ENCODE measurements at regions not wholly inside any gene's neighbourhood (a gene's known extent, or its start where the extent isn't known, plus 50 kb on each side); places are given as distances from the start of the nearest gene placed in this dataset.
A peak's percentile ranks its signal among the peaks of the same experiment; 100 is the strongest.

DNA sequence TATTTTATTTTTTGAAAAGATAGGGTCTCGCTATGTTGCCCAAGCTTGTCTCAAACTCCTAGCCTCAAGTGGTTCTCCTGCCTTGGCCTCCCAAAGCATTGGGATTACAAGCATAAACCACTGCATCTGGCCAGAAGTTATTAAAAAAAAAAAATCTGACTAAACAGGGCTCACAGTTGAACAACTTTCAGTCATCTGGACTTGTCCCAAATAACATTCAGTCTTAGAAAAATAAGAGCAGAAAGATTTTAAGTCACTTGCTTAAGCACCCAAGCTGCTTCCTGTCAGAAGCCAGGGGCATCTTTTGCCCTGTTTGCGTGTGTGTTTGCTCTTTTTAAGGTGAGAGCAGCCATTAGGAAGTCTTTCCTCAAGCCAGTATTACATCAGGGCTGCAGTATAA, 286.8 kb downstream of the LMO4 start:
- no peak for DNase-seq

GRCh38 chr1:87615901-87616300, 287.2 kb downstream of the LMO4 start:
- DNase-seq: no peak

DNA sequence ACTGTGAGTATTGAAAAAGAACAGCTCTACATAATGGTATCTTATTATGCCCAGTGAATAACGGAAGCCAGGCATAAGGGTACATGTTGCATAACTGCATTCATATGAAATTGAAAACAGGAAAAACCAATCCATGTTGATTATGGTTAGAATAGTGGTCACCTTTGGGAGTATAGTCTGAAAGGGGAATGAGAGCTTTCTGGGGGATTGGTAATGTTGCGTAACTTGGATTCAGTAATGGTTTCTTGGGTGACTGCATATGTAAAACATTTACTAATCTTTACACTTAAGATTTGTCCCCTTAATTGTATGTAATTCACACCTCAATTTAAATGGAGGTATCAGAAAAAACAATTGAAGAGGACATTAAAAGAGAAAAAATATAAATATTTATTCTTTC, 292.1 kb downstream of the LMO4 start:
- DNase-seq: no peak

DNA sequence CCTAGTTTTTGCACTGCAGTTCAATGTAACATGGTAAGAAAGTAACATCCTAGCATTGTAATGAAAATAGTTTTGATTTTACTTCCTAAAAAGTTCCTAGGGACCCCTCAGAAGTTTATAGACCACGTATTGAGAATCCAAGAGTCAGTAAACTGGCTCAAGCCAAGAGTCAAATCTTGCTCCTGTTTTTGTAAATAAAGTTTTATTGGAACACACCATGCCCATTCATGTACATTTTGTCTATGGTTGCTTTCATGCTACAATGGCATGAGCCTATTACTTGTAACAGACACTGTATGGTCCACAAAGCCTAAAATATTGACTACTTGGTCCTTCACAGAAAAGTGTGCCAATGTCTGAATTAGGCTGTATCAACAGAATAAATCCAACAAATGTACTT, 301.0 kb downstream of the LMO4 start:
- DNase-seq: no peak

- DNase-seq: no peak
Observed at GRCh38 chr1:87632232-87632631, 303.6 kb downstream of the LMO4 start.

DNA sequence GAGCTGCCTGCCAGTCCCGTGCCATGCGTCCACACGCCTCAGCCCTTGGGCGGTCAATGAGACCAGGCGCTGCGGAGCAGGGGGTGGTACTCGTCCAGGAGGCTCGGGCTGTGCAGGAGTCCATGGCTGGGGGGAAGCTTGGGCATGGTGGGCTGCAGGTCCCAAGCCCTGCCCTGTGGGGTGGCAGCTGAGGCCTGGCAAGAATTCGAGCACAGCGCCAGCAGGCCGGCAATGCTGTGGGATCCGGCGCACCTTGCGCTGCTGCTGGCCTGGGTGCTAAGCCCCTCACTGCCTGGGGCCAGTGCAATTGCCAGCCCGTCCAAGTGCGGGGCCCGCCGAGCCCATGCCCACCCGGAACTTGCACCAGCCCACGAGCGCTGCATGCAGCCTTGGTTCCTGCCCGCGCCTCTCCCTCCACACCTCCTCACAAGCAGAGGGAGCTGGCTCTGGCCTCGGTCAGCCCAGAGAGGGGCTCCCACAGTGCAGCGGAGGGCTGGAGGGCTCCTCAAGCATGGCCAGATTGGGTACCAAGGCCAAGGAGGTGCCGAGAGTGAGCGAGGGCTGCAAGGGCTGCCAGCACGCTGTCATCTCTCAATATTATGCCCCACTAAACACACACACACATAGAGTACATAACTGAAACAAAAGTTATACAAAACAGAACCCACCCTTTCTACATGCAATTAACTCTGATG, 307.7 kb downstream of the LMO4 start:
- DNase-seq: no peak

DNA sequence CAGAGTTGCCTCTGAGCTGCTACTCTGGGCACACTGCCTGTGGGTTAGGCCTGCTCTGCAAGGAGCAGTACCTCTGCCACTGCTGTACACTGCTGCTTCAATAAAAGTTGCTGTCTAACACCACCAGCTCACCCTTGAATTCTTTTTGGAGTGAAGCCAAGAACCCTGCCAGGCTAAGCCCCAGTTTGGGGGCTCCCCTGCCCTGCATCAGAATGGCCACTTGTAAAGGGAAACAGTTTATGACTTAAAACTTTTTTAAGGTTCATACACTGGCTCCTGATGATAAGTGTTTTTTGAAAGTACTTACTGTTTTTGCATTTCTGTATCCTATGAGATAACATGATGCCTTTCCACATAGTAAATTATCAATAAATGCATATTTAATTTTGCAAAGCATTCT, 310.0 kb downstream of the LMO4 start:
- DNase-seq: no peak

DNA sequence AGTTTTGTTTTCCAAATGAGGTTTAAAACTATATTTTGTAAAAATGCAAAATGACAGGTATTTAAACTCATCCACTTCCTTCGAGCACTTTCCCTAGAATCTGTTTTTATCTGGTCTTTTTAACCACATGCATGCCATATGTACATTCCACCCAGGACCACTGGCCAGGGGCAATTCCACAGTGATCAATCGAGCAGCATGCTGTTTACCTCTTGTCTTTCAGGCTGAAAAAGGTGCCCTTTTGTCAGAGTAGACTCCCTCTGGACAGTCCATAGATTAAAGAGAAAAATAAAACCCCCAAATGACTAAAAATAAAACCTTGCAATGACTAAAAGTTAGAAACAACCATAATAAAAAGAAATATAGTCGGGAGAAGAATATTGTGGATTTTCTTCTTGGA, 313.3 kb downstream of the LMO4 start:
- DNase-seq: no peak

DNA sequence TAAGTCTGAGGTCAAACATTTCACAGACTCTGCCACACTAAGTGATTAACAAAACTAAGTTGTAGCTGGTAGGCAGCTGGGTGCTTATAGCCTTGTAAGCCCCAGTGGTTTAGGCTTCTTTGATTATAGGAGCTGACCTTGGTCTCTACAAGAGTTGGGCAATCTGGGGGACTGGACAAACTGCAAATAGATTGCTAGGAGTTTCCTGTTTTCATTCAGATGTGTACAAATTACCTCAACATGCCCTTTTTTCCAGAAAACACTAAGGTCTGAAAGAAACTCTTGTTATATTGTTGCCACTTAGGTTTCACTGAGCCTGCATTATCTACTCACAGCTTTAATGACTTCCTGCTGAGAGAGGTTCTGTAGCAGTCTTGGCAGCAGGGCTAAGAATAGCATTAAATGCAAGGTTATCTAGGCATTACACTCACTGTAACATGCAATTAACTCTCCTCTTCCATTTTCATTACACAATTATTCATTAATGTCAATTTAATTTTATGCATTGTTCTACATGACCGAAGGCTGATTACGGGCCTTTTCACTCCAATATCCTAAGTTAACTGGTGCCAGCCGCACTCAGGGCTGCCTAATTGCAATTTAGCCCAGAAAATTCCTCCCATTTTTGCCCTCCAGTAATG, 314.0 kb downstream of the LMO4 start:
- DNase-seq: no peak

DNA sequence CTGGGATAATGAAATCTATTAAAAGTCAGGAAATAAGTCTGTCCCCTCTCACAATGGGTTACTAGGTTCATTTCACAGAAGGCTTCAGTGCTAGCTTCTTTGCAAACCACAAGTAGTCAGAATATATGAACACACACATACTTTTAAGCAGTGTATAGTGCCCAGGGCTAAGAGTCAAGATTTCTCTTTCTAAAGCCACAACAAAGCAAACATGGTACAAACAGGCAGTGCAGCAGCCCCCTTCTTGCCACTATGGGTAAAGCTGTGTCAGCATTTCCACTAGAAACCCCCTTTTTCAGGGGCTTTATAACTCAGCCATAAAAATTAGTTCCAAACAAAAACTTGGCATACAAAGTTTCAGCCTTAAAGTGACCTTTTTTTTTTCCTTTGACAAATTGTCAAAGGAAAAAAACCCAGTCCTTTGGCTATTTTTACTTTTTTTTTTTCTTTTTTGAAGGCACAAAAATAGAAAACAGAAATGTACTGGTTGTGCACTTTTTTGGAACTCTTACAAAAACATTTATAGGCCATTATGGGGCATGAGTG, 315.4 kb downstream of the LMO4 start:
- peak in 1 of 2 donors; percentile 37 for DNase-seq

- DNase-seq: no peak
Observed at GRCh38 chr1:87644579-87645190, 316.0 kb downstream of the LMO4 start.

DNA sequence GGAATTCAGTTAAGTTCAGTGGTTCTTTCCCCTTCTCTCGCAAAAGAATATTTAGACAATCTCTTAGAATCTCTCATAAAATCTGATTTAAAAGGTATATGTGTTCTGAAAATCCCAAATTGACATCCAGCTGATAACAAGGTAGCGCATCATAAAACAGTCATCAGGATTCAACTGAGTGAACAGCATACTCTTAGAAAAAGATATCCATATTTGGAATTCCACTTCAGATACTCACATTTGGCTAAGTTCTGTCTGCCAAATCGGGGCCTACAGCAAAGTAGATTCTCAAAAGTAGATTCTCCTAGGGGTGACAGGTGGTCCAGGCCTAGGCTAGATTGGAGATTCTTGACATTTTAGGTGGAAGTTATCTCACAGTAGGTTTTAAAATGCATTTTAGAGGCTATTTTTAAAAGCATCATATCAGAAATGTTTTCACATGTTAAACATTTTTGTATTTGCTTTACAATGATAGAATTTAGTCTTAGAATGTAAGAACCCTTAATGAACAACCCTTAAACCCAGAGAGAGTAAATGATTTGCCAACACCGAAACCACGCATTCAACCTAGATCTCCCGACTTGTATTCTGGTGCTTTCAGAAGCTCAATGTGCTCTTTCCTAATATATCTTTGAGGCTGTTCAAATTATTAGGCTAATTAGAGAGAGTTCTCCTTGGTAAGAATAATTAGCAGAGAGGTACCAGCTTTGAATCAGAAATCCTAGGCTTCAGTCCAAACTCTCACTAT, 318.9 kb downstream of the LMO4 start:
- no peak for DNase-seq

DNA sequence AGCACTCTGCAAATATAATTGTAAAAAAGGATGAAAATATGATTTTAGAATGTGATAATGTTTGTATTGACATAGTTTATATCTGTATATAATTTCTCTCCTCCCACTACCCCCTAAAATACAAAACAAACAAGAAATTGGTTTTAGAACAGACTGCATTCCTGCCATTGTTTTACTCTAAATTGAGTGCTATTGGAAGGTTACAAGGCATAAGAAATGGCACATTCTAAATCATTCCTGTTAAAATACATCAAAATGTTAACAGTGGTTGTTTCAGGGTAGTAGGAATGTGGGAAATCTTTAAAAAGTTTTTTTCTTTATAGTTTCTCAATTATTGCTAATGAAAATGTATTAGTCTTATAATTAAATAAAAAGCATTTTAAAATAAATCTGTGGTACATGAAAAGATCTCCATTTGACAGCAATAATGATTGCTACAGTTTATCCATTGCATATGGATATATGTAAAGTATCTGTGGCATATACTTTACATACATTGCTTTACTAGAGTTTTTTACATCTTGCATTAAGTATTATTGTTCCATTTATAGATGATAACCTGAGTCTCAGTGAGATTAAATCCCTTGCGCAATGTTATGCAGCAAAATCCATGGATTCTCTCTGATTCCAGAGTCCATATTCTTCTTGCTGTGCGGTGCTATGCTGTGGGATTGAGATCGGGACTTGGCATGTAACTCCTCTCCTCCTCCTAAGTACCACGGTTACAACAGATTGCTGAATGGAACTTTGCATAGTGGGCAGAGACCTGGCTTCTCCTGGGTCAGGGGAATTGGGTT, 319.8 kb downstream of the LMO4 start:
- no peak for DNase-seq

GRCh38 chr1:87650306-87650705, 321.6 kb downstream of the LMO4 start:
- DNase-seq: no peak

- no peak for DNase-seq
Observed at GRCh38 chr1:87652176-87652575, 323.5 kb downstream of the LMO4 start.

- no peak for DNase-seq
Observed at GRCh38 chr1:87665151-87665550, 336.5 kb downstream of the LMO4 start.

GRCh38 chr1:87666681-87667080, 338.0 kb downstream of the LMO4 start:
- DNase-seq: no peak

- no peak for DNase-seq
Observed at GRCh38 chr1:87669674-87670073, 341.0 kb downstream of the LMO4 start.

- no peak for DNase-seq
Observed at GRCh38 chr1:87673309-87673708, 344.6 kb downstream of the LMO4 start.

DNA sequence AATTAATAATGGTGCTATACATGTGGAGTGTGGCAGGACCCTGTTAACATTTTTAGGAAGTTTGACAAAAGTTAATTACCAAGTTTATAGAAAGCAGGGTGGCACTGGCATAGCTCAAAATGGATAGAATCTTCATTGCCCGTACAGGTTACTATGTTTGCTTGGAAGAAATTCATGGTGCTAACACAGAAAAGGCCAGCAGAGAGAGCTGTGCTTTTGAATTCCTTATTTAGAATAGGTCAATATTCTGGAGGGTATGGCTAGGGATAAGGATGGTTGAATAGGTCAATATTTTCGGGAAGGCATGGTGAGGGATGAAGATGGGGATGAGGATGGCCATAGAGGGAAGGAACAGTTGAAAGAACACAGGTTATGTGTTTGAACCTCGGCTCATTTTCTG, 345.1 kb downstream of the LMO4 start:
- no peak for DNase-seq

- DNase-seq: no peak
Observed at GRCh38 chr1:87674791-87675190, 346.1 kb downstream of the LMO4 start.

- DNase-seq: no peak
Observed at GRCh38 chr1:87678266-87678665, 349.6 kb downstream of the LMO4 start.
